ENCODE measurements at regions not wholly inside any gene's neighbourhood (a gene's known extent, or its start where the extent isn't known, plus 50 kb on each side); places are given as distances from the start of the nearest gene placed in this dataset.
"Not testable (repeated sequence)": the region's sequence is repeated elsewhere in the genome, so short reads cannot be mapped to it uniquely, and the experiment has no call there.

DNA sequence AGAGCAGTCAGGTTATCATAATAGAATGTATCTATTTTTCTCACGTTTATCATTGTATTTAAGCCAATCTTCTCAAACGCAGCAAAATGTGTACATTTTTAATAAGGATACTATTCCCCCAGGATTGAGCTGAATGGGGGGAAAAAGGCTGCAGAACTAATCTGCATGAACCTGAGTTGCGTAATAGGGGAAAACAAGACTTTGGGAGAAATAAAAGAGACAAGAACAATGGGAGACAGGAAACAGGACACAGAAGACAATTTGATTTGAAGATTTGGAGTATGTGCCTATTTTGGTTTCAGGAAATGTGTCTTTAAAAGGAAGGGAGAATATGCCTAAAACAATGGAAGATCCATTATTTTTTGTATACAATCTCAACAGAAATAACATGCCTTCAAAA is 844.5 kb downstream of the DIAPH3 start:
- TF ChIP-seq, protein P1, sequence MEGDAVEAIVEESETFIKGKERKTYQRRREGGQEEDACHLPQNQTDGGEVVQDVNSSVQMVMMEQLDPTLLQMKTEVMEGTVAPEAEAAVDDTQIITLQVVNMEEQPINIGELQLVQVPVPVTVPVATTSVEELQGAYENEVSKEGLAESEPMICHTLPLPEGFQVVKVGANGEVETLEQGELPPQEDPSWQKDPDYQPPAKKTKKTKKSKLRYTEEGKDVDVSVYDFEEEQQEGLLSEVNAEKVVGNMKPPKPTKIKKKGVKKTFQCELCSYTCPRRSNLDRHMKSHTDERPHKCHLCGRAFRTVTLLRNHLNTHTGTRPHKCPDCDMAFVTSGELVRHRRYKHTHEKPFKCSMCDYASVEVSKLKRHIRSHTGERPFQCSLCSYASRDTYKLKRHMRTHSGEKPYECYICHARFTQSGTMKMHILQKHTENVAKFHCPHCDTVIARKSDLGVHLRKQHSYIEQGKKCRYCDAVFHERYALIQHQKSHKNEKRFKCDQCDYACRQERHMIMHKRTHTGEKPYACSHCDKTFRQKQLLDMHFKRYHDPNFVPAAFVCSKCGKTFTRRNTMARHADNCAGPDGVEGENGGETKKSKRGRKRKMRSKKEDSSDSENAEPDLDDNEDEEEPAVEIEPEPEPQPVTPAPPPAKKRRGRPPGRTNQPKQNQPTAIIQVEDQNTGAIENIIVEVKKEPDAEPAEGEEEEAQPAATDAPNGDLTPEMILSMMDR (IDR thresholded peaks at IDR 0.05), result no peak
- TF ChIP-seq POLR2A (IDR thresholded peaks at IDR 0.05), result no peak
- ATAC-seq, result peak in 1 of 4 donors; percentile 66
- DNase-seq, result no peak
- H3K27ac ChIP-seq, result peak overlapping the region in 7 of 12 donors; percentile 5 to 71 (median 47)
- no peaks in the 10 kb centered on the region for H3K36me3 ChIP-seq
- H3K4me1 ChIP-seq, result peaks cover 0 to 15% (median 0%) of the 10 kb centered on the region in 12 donors
- no peak overlapping the region for H3K4me3 ChIP-seq
- WGBS, 4 donors, result 56 to 69% (median 59%) methylated on average over 3 of the region's 3 CpGs
- no peaks in the 10 kb centered on the region for H3K9me3 ChIP-seq
- intact Hi-C loops (cut with DNase I), result loop anchor here in 1 of 10 donors (5.0 kb wide), 1 partner anchor 358 kb away; no protein-coding TSS in a partner anchor
- H3K27me3 ChIP-seq, result no peaks in the 10 kb centered on the region

DNA sequence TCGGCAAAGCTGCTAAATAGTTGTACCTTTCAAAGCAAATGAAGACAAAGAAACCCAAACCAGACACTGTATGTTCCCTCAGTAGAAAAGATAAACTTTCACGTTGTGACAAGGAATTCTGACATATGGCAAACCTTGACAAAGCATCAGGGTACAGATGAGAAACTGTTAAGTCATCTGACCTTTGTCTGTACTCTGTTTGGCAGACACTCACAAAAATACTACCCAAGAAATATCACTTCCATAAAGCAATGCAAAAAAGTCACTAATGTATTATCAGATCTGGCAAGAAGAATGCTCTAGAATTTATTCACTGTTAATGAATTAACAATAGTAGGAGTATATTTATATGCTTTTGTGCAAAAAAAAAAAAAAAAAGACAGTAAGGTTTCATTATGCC is 843.7 kb downstream of the DIAPH3 start:
- Histone ChIP-seq H3K27me3 (no peaks in the 10 kb centered on the region), H3K36me3 (no peaks in the 10 kb centered on the region), H3K4me1 (peaks cover 0 to 15% (median 0%) of the 10 kb centered on the region in 12 donors), H3K9me3 (no peaks in the 10 kb centered on the region), H3K4me3 (no peak overlapping the region), H3K27ac (peak overlapping the region in 8 of 12 donors; percentile 5 to 71 (median 48))
- TF ChIP-seq POLR2A (IDR thresholded peaks at IDR 0.05), result no peak
- TF ChIP-seq, protein P1 (IDR thresholded peaks at IDR 0.05), result no peak
- DNase-seq (no peak), ATAC-seq (peak in 1 of 4 donors; percentile 49)
- 35 to 42% (median 38%) methylated on average over 2 of the region's 2 CpGs for WGBS, 4 donors
- intact Hi-C loops (cut with DNase I), result loop anchor here in 2 of 10 donors (10.0 kb wide), 2 partner anchors 165 to 355 kb away; no protein-coding TSS in a partner anchor

DNA sequence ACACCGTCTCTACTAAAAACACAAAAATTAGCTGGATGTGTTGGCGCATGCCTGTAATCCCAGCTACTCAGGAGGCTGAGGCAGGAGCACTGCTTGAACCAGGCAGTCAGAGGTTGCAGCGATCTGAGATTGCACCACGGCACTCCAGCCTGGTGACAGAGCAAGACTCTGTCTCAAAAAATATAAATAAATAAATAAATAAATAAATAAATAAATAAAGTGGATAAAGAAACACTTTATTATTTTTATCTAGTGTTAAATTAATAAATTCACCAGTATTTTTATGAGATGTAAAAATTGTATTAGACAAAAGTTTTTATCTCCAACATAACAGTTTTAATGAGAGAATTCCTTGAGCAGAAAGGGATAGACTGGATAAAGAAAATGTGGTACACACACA is 839.3 kb downstream of the DIAPH3 start:
- H3K4me1 ChIP-seq, H3K36me3 ChIP-seq, ATAC-seq, H3K9me3 ChIP-seq, H3K27ac ChIP-seq, H3K27me3 ChIP-seq, DNase-seq, H3K4me3 ChIP-seq: not testable (repeated sequence)
- intact Hi-C loops (cut with DNase I), result loop anchor here in 2 of 10 donors (10.0 kb wide), 2 partner anchors 160 to 350 kb away; no protein-coding TSS in a partner anchor
- 95 to 98% (median 98%) methylated on average over 4 of the region's 4 CpGs for WGBS, 4 donors

DNA sequence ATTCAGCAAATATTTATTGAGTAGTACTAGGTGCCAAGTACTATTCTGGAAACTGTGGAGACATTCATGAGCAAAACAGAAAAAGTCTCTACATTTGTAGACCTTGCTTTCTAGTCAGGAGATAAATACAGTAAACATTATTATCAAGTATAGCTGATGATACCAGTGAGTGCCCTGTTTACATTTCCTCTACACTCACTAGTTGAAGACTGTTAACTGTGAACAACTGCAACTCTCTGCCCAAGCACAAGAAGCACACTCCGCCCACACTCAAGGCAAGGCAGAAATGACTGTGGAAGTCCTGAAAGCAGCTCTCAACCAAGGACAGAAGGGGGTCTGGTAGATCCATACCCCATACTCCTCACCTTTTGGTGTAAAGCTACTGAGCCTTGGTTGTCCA is 837.0 kb downstream of the DIAPH3 start:
- intact Hi-C loops (cut with DNase I), result loop anchor here in 2 of 10 donors (10.0 kb wide), 2 partner anchors 158 to 348 kb away; no protein-coding TSS in a partner anchor
- TF ChIP-seq POLR2A (IDR thresholded peaks at IDR 0.05), result no peak
- TF ChIP-seq, protein P1 (IDR thresholded peaks at IDR 0.05), result no peak
- no peak for DNase-seq
- Histone ChIP-seq H3K36me3 (no peaks in the 10 kb centered on the region), H3K4me1 (no peaks in the 10 kb centered on the region), H3K9me3 (no peaks in the 10 kb centered on the region), H3K4me3 (no peak overlapping the region), H3K27me3 (no peaks in the 10 kb centered on the region), H3K27ac (no peak overlapping the region)
- ATAC-seq, result no peak
- WGBS, 4 donors, result 96 to 100% (median 99%) methylated on average over 1 of the region's 1 CpG

DNA sequence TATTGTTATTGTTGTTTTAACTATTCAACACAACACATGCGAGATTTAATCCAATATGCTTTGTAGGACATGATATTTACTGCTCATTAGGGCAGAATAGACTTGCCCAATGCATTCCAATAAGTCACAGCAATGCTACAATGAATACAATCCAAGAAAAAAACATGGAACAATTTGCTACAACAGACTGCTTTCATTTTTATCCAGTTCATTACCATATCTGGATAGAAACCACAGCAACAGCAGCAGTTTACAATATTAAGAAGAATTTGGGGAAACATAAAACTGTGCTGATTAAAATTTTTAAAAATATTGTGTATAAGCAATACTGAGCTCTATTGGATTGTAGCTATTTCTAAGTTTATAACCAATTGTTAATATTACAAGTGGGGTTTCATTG is 833.0 kb downstream of the DIAPH3 start:
- no peak overlapping the region for H3K4me3 ChIP-seq
- DNase-seq (no peak), ATAC-seq (no peak)
- no peak overlapping the region for H3K27ac ChIP-seq
- peaks cover 0 to 5% (median 0%) of the 10 kb centered on the region in 12 donors for H3K4me1 ChIP-seq
- H3K36me3 ChIP-seq, result no peaks in the 10 kb centered on the region
- 89 to 97% (median 93%) methylated on average over 1 of the region's 1 CpG for WGBS, 4 donors
- TF ChIP-seq POLR2A (IDR thresholded peaks at IDR 0.05), result no peak
- intact Hi-C loops (cut with DNase I), result loop anchor here in 1 of 10 donors (10.0 kb wide), 1 partner anchor 1706 kb away; no protein-coding TSS in a partner anchor
- no peaks in the 10 kb centered on the region for H3K9me3 ChIP-seq
- no peaks in the 10 kb centered on the region for H3K27me3 ChIP-seq

Measured in heart left ventricle (tissue), 16 donors.